ENCODE measurements at regions not wholly inside any gene's neighbourhood (a gene's known extent, or its start where the extent isn't known, plus 50 kb on each side); places are given as distances from the start of the nearest gene placed in this dataset.
A peak's percentile ranks its signal among the peaks of the same experiment; 100 is the strongest.
"Not testable (repeated sequence)": the region's sequence is repeated elsewhere in the genome, so short reads cannot be mapped to it uniquely, and the experiment has no call there.

- DNase-seq = peak; percentile 63
Observed at GRCh38 chr1:96565546-96565945, 156.0 kb upstream of the PTBP2 start.

DNA sequence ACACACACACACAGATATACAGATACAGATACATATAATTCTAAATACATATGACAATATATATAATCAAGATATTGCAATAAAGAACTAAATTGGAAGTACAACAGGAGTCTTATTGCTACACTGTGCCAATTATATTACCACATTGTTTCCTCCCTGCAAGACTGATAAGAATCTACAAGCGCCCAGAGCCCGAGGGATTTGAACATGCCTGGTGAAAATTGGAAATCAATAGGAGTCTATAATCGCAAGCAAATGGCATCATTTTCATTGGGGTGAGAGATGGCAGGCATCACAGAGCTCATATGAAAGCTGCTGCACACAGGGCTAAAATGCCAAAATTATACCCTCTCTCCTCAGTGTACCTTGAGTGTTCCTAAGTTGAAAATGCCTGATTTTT, 152.9 kb upstream of the PTBP2 start:
- DNase-seq = no peak

DNA sequence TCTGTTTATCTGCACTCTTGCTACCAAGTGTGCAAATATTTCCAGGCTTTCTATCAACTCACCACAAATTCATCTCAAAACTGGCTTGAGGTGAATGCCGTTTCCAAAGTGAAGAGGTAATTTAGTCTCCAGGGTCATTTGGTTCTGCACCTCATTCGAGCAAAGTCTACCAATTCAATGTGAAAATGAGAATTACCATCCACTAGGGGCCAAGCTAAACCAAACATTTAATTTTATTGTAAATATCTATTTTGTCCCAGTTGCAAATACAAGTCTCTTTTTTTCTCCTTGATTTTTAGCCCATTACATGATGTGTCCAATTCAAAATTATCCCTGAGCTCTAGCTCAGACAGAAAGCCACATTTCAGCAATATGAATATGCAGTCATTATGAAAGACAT, 152.3 kb upstream of the PTBP2 start:
- no peak for DNase-seq

DNA sequence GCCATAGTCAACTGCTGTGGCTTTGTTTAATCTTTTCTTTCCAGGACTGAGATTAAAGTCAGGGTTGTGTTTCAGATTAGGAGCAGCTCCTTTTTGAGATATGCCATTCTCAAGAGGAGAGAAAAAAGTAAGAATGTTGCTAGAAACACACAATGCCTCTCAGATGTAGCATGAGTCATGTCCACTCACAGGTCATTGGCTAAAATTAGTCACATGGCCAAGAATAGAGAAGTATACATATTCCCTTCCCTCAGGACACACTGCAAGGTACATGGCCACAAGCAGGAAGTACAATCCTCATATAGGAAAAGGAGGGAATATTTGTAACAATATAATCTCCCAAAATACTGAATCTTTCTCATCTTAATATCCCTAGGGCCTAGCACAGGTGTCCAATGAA, 141.9 kb upstream of the PTBP2 start:
- DNase-seq = no peak

GRCh38 chr1:96580920-96581319, 140.7 kb upstream of the PTBP2 start:
- DNase-seq = no peak

DNA sequence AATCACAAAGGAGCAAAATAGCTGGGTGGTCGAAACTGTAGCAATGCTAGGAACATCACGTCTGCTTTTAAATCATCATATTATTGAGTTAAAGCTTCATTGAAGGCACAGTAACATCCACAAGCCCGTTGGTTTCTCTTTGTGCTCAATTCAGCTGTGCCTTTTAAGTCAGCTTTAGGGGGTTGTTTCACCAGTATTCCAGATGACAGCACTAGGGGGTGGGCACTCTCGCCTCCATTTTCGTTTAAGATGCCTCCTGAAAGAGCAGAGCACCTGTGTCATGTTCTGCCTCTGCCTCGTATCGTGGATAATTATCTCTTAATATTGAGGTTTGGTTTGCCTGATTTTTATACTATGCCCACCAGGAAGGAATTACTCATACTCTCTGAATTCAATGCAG, 139.8 kb upstream of the PTBP2 start:
- DNase-seq = no peak

GRCh38 chr1:96583903-96584302, 137.7 kb upstream of the PTBP2 start:
- DNase-seq = no peak

GRCh38 chr1:96587222-96587621, 134.4 kb upstream of the PTBP2 start:
- no peak for DNase-seq

- DNase-seq = no peak
Observed at GRCh38 chr1:96588416-96588995, 133.1 kb upstream of the PTBP2 start.

DNA sequence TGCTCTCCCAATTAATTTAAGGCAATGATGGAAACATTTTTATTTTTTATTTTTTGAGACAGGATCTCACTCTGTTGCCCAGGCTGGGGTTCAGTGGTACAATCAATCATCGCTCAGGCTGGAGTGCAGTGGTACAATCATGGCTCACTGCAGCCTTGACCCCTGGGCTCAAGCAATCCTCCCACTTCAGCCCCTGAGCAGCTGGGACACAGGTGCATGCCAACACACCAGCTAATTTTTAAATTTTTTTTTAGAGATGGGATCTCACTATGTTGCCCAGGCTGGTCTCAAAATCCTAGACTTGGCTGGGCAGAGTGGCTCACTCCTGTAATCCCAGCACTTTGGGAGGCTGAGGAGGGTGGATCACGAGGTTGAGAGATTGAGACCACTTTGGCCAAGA, 126.1 kb upstream of the PTBP2 start:
- DNase-seq = not testable (repeated sequence)

GRCh38 chr1:96596226-96596922, 125.2 kb upstream of the PTBP2 start:
- DNase-seq = peak; percentile 25

GRCh38 chr1:96597218-96597617, 124.4 kb upstream of the PTBP2 start:
- DNase-seq = no peak

GRCh38 chr1:96598416-96599168, 123.0 kb upstream of the PTBP2 start:
- no peak for DNase-seq

GRCh38 chr1:96604620-96605019, 117.0 kb upstream of the PTBP2 start:
- DNase-seq = not testable (repeated sequence)

- DNase-seq = not testable (repeated sequence)
Observed at GRCh38 chr1:96617375-96617774, 104.2 kb upstream of the PTBP2 start.

DNA sequence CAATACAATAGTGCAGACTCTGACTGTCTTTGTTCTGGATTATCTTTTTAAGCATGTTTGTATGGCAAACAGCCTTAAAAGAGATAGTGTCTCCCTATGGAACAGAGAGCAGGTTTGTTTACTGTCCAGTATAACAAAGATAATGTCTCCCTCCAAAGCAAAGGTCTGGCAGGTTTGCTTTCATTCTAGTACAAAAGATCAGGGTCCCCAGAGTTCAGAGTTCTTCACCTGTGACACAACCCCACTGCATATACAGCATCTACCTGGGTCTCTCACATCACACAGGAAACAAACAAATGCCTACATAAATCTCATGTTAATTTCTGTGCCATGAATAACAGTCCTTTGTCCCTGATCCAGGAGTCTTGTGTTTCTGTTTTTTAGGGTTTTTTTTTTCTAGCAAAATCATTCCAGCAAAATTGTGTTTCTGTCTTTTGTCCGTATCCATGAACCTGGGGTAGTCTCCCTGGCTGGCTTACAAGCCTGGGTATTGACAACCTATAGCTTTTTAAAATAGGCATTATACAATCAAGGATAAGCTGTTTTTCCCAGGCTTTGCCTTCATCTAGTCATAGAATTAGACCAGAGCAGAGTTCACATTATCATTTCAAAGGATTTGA, 89.4 kb upstream of the PTBP2 start:
- no peak for DNase-seq

GRCh38 chr1:96633695-96634094, 87.9 kb upstream of the PTBP2 start:
- no peak for DNase-seq

DNA sequence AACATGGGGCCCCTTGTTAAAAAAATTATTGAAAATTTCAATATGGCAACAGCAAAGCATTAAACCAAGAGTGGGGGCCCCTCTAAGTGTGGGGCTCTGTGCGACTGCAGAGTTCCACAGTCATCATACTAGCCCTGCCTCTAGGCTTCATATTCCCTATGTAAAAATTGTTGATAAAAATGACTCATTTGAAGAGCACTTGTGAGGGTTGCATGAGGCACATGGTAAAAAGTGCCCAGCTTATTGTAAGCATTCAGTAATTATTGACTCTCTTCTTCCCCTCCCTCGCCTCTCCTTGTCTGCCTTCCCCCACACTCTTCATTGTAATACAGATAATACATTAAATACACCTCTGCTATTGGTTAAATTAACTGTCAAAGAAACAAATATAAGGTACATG, 86.7 kb upstream of the PTBP2 start:
- no peak for DNase-seq

- no peak for DNase-seq
Observed at GRCh38 chr1:96641282-96641681, 80.3 kb upstream of the PTBP2 start.

GRCh38 chr1:96643519-96643918, 78.1 kb upstream of the PTBP2 start:
- no peak for DNase-seq

DNA sequence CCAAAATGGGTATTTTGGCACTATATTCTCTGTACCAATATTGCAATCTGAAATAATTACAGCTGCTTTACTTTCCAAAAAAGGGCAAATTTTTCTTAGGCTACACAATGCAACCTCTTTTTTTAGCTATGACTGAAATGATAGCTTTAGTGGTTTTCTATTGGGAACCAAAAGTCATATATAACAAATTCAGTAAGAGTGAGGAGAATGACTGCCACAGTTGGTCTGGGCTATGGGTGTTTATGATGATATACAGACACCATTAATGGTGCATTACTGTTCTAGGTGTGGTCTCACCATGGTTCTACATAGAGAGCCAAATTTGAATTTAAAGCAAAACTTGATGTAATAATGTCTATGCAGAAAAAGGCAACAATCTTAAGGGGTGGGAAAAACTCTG, 72.3 kb upstream of the PTBP2 start:
- DNase-seq = no peak

GRCh38 chr1:96651517-96651916, 70.1 kb upstream of the PTBP2 start:
- no peak for DNase-seq

- DNase-seq = no peak
Observed at GRCh38 chr1:96660051-96660450, 61.5 kb upstream of the PTBP2 start.

- no peak for DNase-seq
Observed at GRCh38 chr1:96660503-96660902, 61.1 kb upstream of the PTBP2 start.

Data from inflammatory macrophage treated with lipopolysaccharide for 4 hours (primary cell).